H1 (cell line): ENCODE measurements at regions not wholly inside any gene's neighbourhood (a gene's known extent, or its start where the extent isn't known, plus 50 kb on each side); places are given as distances from the start of the nearest gene placed in this dataset.

Source experiments
- BACH1 ChIP-seq: IDR thresholded peaks from 2 replicates; pipeline ENCODE4 v1.6.1; 2012; ENCODE audit warnings: low read length, improper control_type of control experiment
- CBX8 ChIP-seq: fragments of 300-800, 300-1000 bp; sonication (generic); IDR thresholded peaks from 2 replicates; pipeline ENCODE4 v1.7.1; 2016; ENCODE audit warnings: low read depth, low read length, borderline replicate concordance
- CEBPB ChIP-seq: IDR thresholded peaks from 2 replicates; pipeline ENCODE4 v1.6.1; 2012; ENCODE audit warnings: low read depth, low read length
- CTCF ChIP-seq, 3 experiments: IDR thresholded peaks; 1 replicate in 2 of 3; 2 replicates in 1 of 3; pipeline versions ENCODE4 v1.5.1 to v1.6.1; 2011; ENCODE audit warnings: low read length in 3 of 3, mild to moderate bottlenecking in 3 of 3, inconsistent platforms in 2 of 3, low read depth in 1 of 3, moderate library complexity in 1 of 3; ENCODE audit not compliant: insufficient read depth in 1 of 3; ENCODE audit errors: control extremely low read depth in 1 of 3
- EZH2 ChIP-seq: fragments of 200-600 bp; sonication (generic); IDR thresholded peaks from 2 replicates; pipeline ENCODE4 v1.7.1; 2012; ENCODE audit warnings: low read depth, mild to moderate bottlenecking, moderate library complexity, low read length, inconsistent platforms; ENCODE audit not compliant: severe bottlenecking
- FOSL1 ChIP-seq: IDR thresholded peaks from 2 replicates; pipeline ENCODE4 v1.6.1; 2011; ENCODE audit warnings: mild to moderate bottlenecking, low read depth, low read length, moderate library complexity; ENCODE audit not compliant: insufficient read depth
- JUND ChIP-seq: IDR thresholded peaks from 2 replicates; pipeline ENCODE4 v1.6.1; 2011; ENCODE audit warnings: mild to moderate bottlenecking, improper control_type of control experiment, low read length
- POLR2A ChIP-seq, 2 experiments: IDR thresholded peaks; 1 replicate in 1 of 2; 2 replicates in 1 of 2; pipeline ENCODE4 v1.6.1; 2011; ENCODE audit warnings: low read depth in 2 of 2, low read length in 2 of 2, mild to moderate bottlenecking in 2 of 2; ENCODE audit errors: control extremely low read depth in 1 of 2
- POLR2AphosphoS5 ChIP-seq: IDR thresholded peaks from 2 replicates; pipeline ENCODE4 v1.6.1; 2011; ENCODE audit warnings: low read depth, low read length
- SIRT6 ChIP-seq: IDR thresholded peaks from one replicate; pipeline ENCODE4 v1.7.1; 2012; ENCODE audit warnings: low read length, inconsistent platforms
- SUZ12 ChIP-seq: fragments of 200-600 bp; sonication (generic); IDR thresholded peaks from 2 replicates; pipeline ENCODE4 v1.6.1; 2012; ENCODE audit warnings: mild to moderate bottlenecking, inconsistent platforms, low read length, moderate library complexity, mixed read lengths
- ZNF274 ChIP-seq: IDR thresholded peaks from 2 replicates; pipeline ENCODE4 v1.7.0; 2012; ENCODE audit warnings: low read length, borderline replicate concordance; ENCODE audit errors: extremely low read depth

GRCh38 chr14:66272221-66272620 lies 213.9 kb upstream of the CCDC196 start:
- TF ChIP-seq CTCF (IDR thresholded peaks at IDR 0.05; ENCODE audit: control extremely low read depth in 1 of 3, insufficient read depth in 1 of 3, low read depth in 1 of 3, low read length in 3 of 3) (no peak), POLR2A (IDR thresholded peaks at IDR 0.05; ENCODE audit: control extremely low read depth in 1 of 2, low read depth in 2 of 2, low read length in 2 of 2) (no peak), ZNF274 (no peak), JUND (no peak), EZH2 (no peak), BACH1 (no peak), POLR2AphosphoS5 (no peak), CEBPB (no peak), SUZ12 (no peak), CBX8 (no peak), FOSL1 (no peak), SIRT6 (no peak)
